HL-60 (cell line): ENCODE measurements at regions not wholly inside any gene's neighbourhood (a gene's known extent, or its start where the extent isn't known, plus 50 kb on each side); places are given as distances from the start of the nearest gene placed in this dataset.
"Not testable (repeated sequence)": the region's sequence is repeated elsewhere in the genome, so short reads cannot be mapped to it uniquely, and the experiment has no call there.

Source experiments
- POLR2AphosphoS5 ChIP-seq: IDR thresholded peaks from 2 replicates; pipeline ENCODE4 v1.6.1; 2012; ENCODE audit warnings: low read depth
- TF ChIP-seq, protein P1 (sequence below): IDR thresholded peaks from one replicate; pipeline ENCODE4 v1.5.1; 2011; ENCODE audit warnings: low read length, control low read depth, inconsistent platforms; ENCODE audit not compliant: insufficient read depth

DNA sequence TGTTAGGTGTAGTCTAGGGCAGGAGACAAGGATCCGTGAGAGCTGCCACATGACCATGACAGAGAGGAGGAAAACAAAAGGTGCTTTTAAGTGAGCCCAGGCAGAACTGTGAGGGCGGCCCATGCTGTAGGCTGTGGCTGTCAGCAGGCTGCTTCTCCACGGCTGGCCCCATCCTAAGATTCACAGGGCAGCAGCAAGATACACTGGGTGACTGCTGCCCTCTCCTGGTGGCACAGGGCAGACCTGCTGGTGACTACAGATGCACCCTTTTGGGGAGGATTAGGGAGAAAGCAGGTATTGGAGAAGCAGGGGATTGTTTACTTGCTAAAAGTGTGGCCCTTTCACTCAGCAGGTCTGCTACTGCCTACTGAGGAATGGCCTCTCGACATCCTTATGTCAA lies 112.2 kb upstream of the CCZ1B start:
- not testable (repeated sequence) for TF ChIP-seq POLR2AphosphoS5
- TF ChIP-seq, protein P1, sequence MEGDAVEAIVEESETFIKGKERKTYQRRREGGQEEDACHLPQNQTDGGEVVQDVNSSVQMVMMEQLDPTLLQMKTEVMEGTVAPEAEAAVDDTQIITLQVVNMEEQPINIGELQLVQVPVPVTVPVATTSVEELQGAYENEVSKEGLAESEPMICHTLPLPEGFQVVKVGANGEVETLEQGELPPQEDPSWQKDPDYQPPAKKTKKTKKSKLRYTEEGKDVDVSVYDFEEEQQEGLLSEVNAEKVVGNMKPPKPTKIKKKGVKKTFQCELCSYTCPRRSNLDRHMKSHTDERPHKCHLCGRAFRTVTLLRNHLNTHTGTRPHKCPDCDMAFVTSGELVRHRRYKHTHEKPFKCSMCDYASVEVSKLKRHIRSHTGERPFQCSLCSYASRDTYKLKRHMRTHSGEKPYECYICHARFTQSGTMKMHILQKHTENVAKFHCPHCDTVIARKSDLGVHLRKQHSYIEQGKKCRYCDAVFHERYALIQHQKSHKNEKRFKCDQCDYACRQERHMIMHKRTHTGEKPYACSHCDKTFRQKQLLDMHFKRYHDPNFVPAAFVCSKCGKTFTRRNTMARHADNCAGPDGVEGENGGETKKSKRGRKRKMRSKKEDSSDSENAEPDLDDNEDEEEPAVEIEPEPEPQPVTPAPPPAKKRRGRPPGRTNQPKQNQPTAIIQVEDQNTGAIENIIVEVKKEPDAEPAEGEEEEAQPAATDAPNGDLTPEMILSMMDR: peak; percentile 4
